GM23338 (cell line): ENCODE measurements at regions not wholly inside any gene's neighbourhood (a gene's known extent, or its start where the extent isn't known, plus 50 kb on each side); places are given as distances from the start of the nearest gene placed in this dataset.

Experiments
- ATAC-seq: fragments of 200-7000 bp; cut with Tn5 transposase; 3 replicates; pipeline ENCODE4 v1.9.1; 2020
- DNase-seq: peaks from one replicate; pipeline ENCODE4 v3.0.0-alpha.2; 2015; ENCODE audit warnings: low spot score
- H2AFZ ChIP-seq: fragments of 200-600 bp; sonication (generic); 2 replicates; pipeline ENCODE4 v1.8.0; 2016; ENCODE audit warnings: antibody characterized with exemption, mild to moderate bottlenecking, moderate library complexity
- H3F3A ChIP-seq: fragments of 200-600 bp; sonication (generic); replicated peaks from 2 replicates; pipeline ENCODE4 v1.8.0; 2017; ENCODE audit warnings: antibody characterized with exemption, mixed run types, low read depth
- H3K27ac ChIP-seq: fragments of 200-600 bp; sonication (generic); 2 replicates; pipeline ENCODE4 v1.6.1; 2016; ENCODE audit warnings: low read depth
- H3K27me3 ChIP-seq: fragments of 200-600 bp; sonication (generic); 2 replicates; pipeline ENCODE4 v1.8.0; 2016; ENCODE audit warnings: mild to moderate bottlenecking, mixed run types, moderate library complexity; ENCODE audit not compliant: insufficient read depth
- H3K36me3 ChIP-seq: fragments of 200-600 bp; sonication (generic); 2 replicates; pipeline ENCODE4 v1.8.0; 2016; ENCODE audit warnings: mild to moderate bottlenecking; ENCODE audit not compliant: insufficient read depth
- H3K4me1 ChIP-seq: fragments of 200-600 bp; sonication (generic); 2 replicates; pipeline ENCODE4 v1.8.0; 2016; ENCODE audit warnings: mild to moderate bottlenecking, moderate library complexity; ENCODE audit not compliant: insufficient read depth
- H3K4me2 ChIP-seq: fragments of 200-600 bp; sonication (generic); 2 replicates; pipeline ENCODE4 v1.7.1; 2017; ENCODE audit warnings: mixed run types
- H3K4me3 ChIP-seq: fragments of 200-600 bp; sonication (generic); 2 replicates; pipeline ENCODE4 v1.6.1; 2016; ENCODE audit warnings: mixed run types
- H3K79me2 ChIP-seq: fragments of 200-600 bp; sonication (generic); replicated peaks from 2 replicates; pipeline ENCODE4 v1.8.0; 2017; ENCODE audit warnings: mild to moderate bottlenecking; ENCODE audit not compliant: insufficient read depth
- H3K9me2 ChIP-seq: fragments of 200-600 bp; sonication (generic); 2 replicates; pipeline ENCODE4 v1.8.0; 2017; ENCODE audit not compliant: insufficient read depth
- H4K20me1 ChIP-seq: fragments of 200-600 bp; sonication (generic); replicated peaks from 2 replicates; pipeline ENCODE4 v1.8.0; 2017; ENCODE audit warnings: mild to moderate bottlenecking; ENCODE audit not compliant: insufficient read depth
- H3K27ac Mint-ChIP-seq: 2 replicates; pipeline ENCODE4 v1.8.0; 2020; ENCODE audit warnings: inconsistent platforms, mild to moderate bottlenecking, moderate library complexity, mixed read lengths
- H3K27me3 Mint-ChIP-seq: 3 replicates; pipeline ENCODE4 v1.8.0; 2022; ENCODE audit warnings: low read depth, mild to moderate bottlenecking, moderate library complexity, mixed read lengths, inconsistent platforms; ENCODE audit not compliant: insufficient read depth, poor library complexity
- H3K36me3 Mint-ChIP-seq: 3 replicates; pipeline ENCODE4 v1.8.0; 2021; ENCODE audit warnings: low read depth, mild to moderate bottlenecking, inconsistent platforms, moderate library complexity, mixed read lengths
- H3K4me1 Mint-ChIP-seq: 3 replicates; pipeline ENCODE4 v1.8.0; 2020; ENCODE audit warnings: mild to moderate bottlenecking, inconsistent platforms, mixed read lengths
- H3K4me3 Mint-ChIP-seq: 3 replicates; pipeline ENCODE4 v1.8.0; 2021; ENCODE audit warnings: moderate library complexity, mild to moderate bottlenecking, inconsistent platforms, mixed read lengths
- H3K9me3 Mint-ChIP-seq: 3 replicates; pipeline ENCODE4 v1.8.0; 2020; ENCODE audit warnings: moderate library complexity, mild to moderate bottlenecking, inconsistent platforms, mixed read lengths
- EZH2 ChIP-seq: fragments of 200-600 bp; sonication (generic); IDR thresholded peaks from one replicate; pipeline ENCODE4 v1.8.0; 2017; ENCODE audit warnings: antibody characterized with exemption, mild to moderate bottlenecking, low read depth; ENCODE audit not compliant: unreplicated experiment
- EZH2phosphoT487 ChIP-seq: fragments of 200-600 bp; sonication (generic); IDR thresholded peaks from one replicate; pipeline ENCODE4 v1.8.1; 2018; ENCODE audit warnings: antibody characterized with exemption; ENCODE audit not compliant: unreplicated experiment
- JUNB ChIP-seq: IDR thresholded peaks from one replicate; pipeline ENCODE4 v1.6.1; 2016; ENCODE audit warnings: antibody characterized with exemption; ENCODE audit not compliant: unreplicated experiment
- POLR2AphosphoS5 ChIP-seq: IDR thresholded peaks from 2 replicates; pipeline ENCODE4 v1.6.1; 2016; ENCODE audit warnings: antibody characterized with exemption, low read depth
- STAT1 ChIP-seq: IDR thresholded peaks from one replicate; pipeline ENCODE4 v1.6.1; 2016; ENCODE audit warnings: antibody characterized with exemption; ENCODE audit not compliant: unreplicated experiment
- ZNF114 ChIP-seq: fragments of 250-450 bp; sonication (Bioruptor Pico); IDR thresholded peaks from 2 replicates; pipeline ENCODE4 v1.5.0; 2020; ENCODE audit warnings: mild to moderate bottlenecking, moderate library complexity
- ZNF331 ChIP-seq: fragments of 250-450 bp; sonication (Bioruptor Pico); IDR thresholded peaks from 2 replicates; pipeline ENCODE4 v1.5.0; 2020; ENCODE audit warnings: low read depth, mild to moderate bottlenecking, moderate library complexity
- ZNF462 ChIP-seq: fragments of 250-450 bp; sonication (Bioruptor Pico); IDR thresholded peaks from 2 replicates; pipeline ENCODE4 v1.5.0; 2020; ENCODE audit warnings: mild to moderate bottlenecking, moderate library complexity
- TF ChIP-seq, protein P1 (sequence below), 2 experiments: fragments of 200-600 bp in 1 of 2; sonication (generic) in 1 of 2; conservative IDR thresholded peaks; 2 replicates each; pipeline versions ENCODE4 v1.5.1 to v1.6.1; 2016 to 2017; ENCODE audit warnings: antibody characterized with exemption in 2 of 2, low read depth in 2 of 2, mild to moderate bottlenecking in 2 of 2, moderate library complexity in 1 of 2
- TF ChIP-seq, protein P2 (sequence below): IDR thresholded peaks from one replicate; pipeline ENCODE4 v1.6.1; 2018; ENCODE audit warnings: antibody characterized with exemption; ENCODE audit not compliant: unreplicated experiment
- TF ChIP-seq, protein P3 (sequence below): IDR thresholded peaks from 2 replicates; pipeline ENCODE4 v1.6.1; 2016; ENCODE audit warnings: antibody characterized with exemption

DNA sequence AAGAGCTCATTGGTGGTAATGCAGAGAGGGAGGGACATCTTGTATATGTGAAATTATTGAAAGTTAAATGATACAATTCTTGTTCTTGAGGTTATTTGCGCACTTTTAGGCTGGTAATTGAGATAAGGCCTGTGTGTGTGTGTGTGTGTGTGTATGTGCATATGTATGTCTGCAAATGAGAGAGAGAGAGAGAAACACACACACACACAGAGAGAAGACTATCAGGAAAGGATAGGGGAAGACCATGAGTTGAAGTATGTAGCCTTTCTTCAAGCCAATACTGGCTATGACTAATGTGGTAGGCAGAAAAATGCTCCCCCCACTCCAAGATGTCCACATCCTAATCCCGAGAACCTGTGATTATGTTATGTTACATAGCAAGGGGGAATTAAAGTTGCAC is 52.7 kb upstream of the DCD start (continued):
- no peak for TF ChIP-seq EZH2phosphoT487
- TF ChIP-seq, protein P1, sequence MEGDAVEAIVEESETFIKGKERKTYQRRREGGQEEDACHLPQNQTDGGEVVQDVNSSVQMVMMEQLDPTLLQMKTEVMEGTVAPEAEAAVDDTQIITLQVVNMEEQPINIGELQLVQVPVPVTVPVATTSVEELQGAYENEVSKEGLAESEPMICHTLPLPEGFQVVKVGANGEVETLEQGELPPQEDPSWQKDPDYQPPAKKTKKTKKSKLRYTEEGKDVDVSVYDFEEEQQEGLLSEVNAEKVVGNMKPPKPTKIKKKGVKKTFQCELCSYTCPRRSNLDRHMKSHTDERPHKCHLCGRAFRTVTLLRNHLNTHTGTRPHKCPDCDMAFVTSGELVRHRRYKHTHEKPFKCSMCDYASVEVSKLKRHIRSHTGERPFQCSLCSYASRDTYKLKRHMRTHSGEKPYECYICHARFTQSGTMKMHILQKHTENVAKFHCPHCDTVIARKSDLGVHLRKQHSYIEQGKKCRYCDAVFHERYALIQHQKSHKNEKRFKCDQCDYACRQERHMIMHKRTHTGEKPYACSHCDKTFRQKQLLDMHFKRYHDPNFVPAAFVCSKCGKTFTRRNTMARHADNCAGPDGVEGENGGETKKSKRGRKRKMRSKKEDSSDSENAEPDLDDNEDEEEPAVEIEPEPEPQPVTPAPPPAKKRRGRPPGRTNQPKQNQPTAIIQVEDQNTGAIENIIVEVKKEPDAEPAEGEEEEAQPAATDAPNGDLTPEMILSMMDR (conservative IDR thresholded peaks at IDR 0.05; ENCODE audit: low read depth in 2 of 2), result no peak

- Histone ChIP-seq H3K27me3 (no peaks in the 10 kb centered on the region), H3K9me2 (no peaks in the 10 kb centered on the region), H3K36me3 (no peaks in the 10 kb centered on the region), H3K27ac (no peak overlapping the region), H3K4me2 (no peak overlapping the region), H3K4me3 (no peak overlapping the region), H3K4me1 (no peaks in the 10 kb centered on the region), H3K79me2 (no peaks in the 10 kb centered on the region), H4K20me1 (no peaks in the 10 kb centered on the region), H3F3A (no peaks in the 10 kb centered on the region), H2AFZ (no peak overlapping the region)
- H3K4me3 Mint-ChIP-seq, result no peak overlapping the region
- no peak overlapping the region for H3K27ac Mint-ChIP-seq
- no peaks in the 10 kb centered on the region for H3K9me3 Mint-ChIP-seq
- H3K36me3 Mint-ChIP-seq, result no peaks in the 10 kb centered on the region
- no peaks in the 10 kb centered on the region for H3K27me3 Mint-ChIP-seq
- H3K4me1 Mint-ChIP-seq, result peaks cover 8% of the 10 kb centered on the region
- ATAC-seq (no peak), DNase-seq (no peak)
- TF ChIP-seq POLR2AphosphoS5, result no peak
- no peak for TF ChIP-seq ZNF114 (CRISPR knock-in tag)
- TF ChIP-seq EZH2, result no peak
- TF ChIP-seq ZNF462 (CRISPR knock-in tag), result no peak
- TF ChIP-seq EZH2phosphoT487, result no peak
- TF ChIP-seq, protein P1 (conservative IDR thresholded peaks at IDR 0.05; ENCODE audit: low read depth in 2 of 2), result no peak
- no peak for TF ChIP-seq ZNF331
- TF ChIP-seq JUNB, result no peak
- TF ChIP-seq STAT1, result no peak
- TF ChIP-seq, protein P2, sequence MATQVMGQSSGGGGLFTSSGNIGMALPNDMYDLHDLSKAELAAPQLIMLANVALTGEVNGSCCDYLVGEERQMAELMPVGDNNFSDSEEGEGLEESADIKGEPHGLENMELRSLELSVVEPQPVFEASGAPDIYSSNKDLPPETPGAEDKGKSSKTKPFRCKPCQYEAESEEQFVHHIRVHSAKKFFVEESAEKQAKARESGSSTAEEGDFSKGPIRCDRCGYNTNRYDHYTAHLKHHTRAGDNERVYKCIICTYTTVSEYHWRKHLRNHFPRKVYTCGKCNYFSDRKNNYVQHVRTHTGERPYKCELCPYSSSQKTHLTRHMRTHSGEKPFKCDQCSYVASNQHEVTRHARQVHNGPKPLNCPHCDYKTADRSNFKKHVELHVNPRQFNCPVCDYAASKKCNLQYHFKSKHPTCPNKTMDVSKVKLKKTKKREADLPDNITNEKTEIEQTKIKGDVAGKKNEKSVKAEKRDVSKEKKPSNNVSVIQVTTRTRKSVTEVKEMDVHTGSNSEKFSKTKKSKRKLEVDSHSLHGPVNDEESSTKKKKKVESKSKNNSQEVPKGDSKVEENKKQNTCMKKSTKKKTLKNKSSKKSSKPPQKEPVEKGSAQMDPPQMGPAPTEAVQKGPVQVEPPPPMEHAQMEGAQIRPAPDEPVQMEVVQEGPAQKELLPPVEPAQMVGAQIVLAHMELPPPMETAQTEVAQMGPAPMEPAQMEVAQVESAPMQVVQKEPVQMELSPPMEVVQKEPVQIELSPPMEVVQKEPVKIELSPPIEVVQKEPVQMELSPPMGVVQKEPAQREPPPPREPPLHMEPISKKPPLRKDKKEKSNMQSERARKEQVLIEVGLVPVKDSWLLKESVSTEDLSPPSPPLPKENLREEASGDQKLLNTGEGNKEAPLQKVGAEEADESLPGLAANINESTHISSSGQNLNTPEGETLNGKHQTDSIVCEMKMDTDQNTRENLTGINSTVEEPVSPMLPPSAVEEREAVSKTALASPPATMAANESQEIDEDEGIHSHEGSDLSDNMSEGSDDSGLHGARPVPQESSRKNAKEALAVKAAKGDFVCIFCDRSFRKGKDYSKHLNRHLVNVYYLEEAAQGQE, result no peak
- TF ChIP-seq, protein P3, sequence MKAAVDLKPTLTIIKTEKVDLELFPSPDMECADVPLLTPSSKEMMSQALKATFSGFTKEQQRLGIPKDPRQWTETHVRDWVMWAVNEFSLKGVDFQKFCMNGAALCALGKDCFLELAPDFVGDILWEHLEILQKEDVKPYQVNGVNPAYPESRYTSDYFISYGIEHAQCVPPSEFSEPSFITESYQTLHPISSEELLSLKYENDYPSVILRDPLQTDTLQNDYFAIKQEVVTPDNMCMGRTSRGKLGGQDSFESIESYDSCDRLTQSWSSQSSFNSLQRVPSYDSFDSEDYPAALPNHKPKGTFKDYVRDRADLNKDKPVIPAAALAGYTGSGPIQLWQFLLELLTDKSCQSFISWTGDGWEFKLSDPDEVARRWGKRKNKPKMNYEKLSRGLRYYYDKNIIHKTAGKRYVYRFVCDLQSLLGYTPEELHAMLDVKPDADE, result no peak
These were observed 52.1 kb upstream of the DCD start for GRCh38 chr12:54700301-54700700.
